OCI-LY1 (cell line): ENCODE measurements at regions not wholly inside any gene's neighbourhood (a gene's known extent, or its start where the extent isn't known, plus 50 kb on each side); places are given as distances from the start of the nearest gene placed in this dataset.

Experiments used
- CTCF ChIP-seq: fragments of 200-600 bp; sonication (generic), shearing (Covaris generic); IDR thresholded peaks from 2 replicates; pipeline ENCODE4 v1.5.1; 2017; ENCODE audit warnings: mild to moderate bottlenecking, antibody characterized with exemption, low read length, moderate library complexity, mixed read lengths
- EZH2 ChIP-seq: fragments of 200-600 bp; sonication (generic), shearing (Covaris generic); IDR thresholded peaks from 2 replicates; pipeline ENCODE4 v1.8.0; 2017; ENCODE audit warnings: borderline replicate concordance, mixed run types, mild to moderate bottlenecking, antibody characterized with exemption, low read length, moderate library complexity, mixed read lengths

DNA sequence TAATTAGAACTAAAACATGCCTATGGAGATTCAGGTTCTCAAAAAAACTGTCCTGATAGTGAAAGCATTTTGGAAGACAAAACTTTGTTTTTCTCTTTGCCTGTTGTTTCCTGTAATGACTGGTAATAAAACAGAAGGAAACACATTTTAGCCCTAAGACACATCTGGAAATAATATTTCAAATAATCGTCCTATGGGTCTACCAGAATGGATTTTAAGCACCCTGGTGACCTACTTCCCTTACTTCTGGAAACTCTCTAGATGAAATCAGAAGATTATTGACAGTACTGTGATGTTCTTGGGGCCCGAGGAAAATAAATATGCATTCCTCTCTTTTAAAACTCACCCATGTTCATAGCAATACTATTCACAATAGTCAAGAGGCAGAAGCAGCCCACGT is 110.1 kb upstream of the TLE4 start:
- TF ChIP-seq CTCF, result no peak
- TF ChIP-seq EZH2, result no peak
